A549 (cell line): ENCODE measurements at regions not wholly inside any gene's neighbourhood (a gene's known extent, or its start where the extent isn't known, plus 50 kb on each side); places are given as distances from the start of the nearest gene placed in this dataset.

Source experiments
- ATAC-seq, 2 experiments: fragments of 200-7000 bp in 1 of 2; fragments of >200 bp in 1 of 2; cut with Nextera tagmentation in 1 of 2; cut with Tn5 transposase in 1 of 2; 3 replicates each; pipeline versions ENCODE4 v1.8.0 to v1.9.1; 2018 to 2020; ENCODE audit warnings: mild to moderate bottlenecking in 1 of 2, moderate library complexity in 1 of 2
- CTCF ChIA-PET: fragments of 300-600 bp; sonication (Branson Sonifier 250); formaldehyde crosslinking; extraction: SDS; loops from one replicate; lab custom pipeline; 2021; ENCODE audit warnings: antibody characterized with exemption, inconsistent platforms; lab: Yijun Ruan, JAX
- POLR2A ChIA-PET: fragments of 350-600 bp; formaldehyde crosslinking; extraction: SDS; loops from one replicate; lab custom pipeline; 2021; ENCODE audit warnings: antibody characterized with exemption, inconsistent platforms; lab: Yijun Ruan, JAX
- DNase-seq, 2 experiments: peaks; one replicate each; pipeline versions ENCODE4 v3.0.0 to v3.0.0-alpha.2; 2011 to 2016; ENCODE audit warnings: low read depth in 1 of 2, low spot score in 1 of 2
- FAIRE-seq: peaks from 2 replicates; lab custom pipeline; 2011; peaks lifted over from hg19 to GRCh38; lab: Jason Lieb, UNC
- H3K27ac ChIP-seq, 2 experiments: fragments of >200 bp; sonication (Bioruptor Twin); formaldehyde crosslinking; 3 replicates each; pipeline ENCODE4 v1.5.1; 2016 to 2017
- H3K4me1 ChIP-seq: fragments of >200 bp; sonication (Bioruptor Twin); formaldehyde crosslinking; 3 replicates; pipeline ENCODE4 v1.6.1; 2016
- H3K4me2 ChIP-seq: fragments of >200 bp; sonication (Bioruptor Twin); formaldehyde crosslinking; 3 replicates; pipeline ENCODE4 v1.6.1; 2016
- H3K4me3 ChIP-seq: fragments of >200 bp; sonication (Bioruptor Twin); formaldehyde crosslinking; 3 replicates; pipeline ENCODE4 v1.5.1; 2016
- H3K9me3 ChIP-seq: fragments of >200 bp; sonication (Bioruptor Twin); formaldehyde crosslinking; 3 replicates; pipeline ENCODE4 v1.6.1; 2016
- CBX8 ChIP-seq: fragments of 200-600 bp; sonication (generic); IDR thresholded peaks from 2 replicates; pipeline ENCODE4 v1.6.1; 2016
- CTCF ChIP-seq: fragments of >200 bp; sonication (Bioruptor Twin); formaldehyde crosslinking; IDR thresholded peaks from 3 replicates; pipeline ENCODE4 v1.5.1; 2016
- EHF ChIP-seq: fragments of 250-450 bp; sonication (Bioruptor Pico); IDR thresholded peaks from 2 replicates; pipeline ENCODE4 v1.5.0; 2020; ENCODE audit warnings: mild to moderate bottlenecking
- EHMT2 ChIP-seq: fragments of 200-600 bp; sonication (generic); IDR thresholded peaks from 2 replicates; pipeline ENCODE4 v1.6.1; 2016; ENCODE audit warnings: antibody characterized with exemption, low read depth, mild to moderate bottlenecking, moderate library complexity
- ELK1 ChIP-seq: fragments of 150-350 bp; IDR thresholded peaks from 2 replicates; pipeline ENCODE4 v1.6.1; 2014; ENCODE audit warnings: low read depth, mild to moderate bottlenecking, low read length
- FOSB ChIP-seq: fragments of 250-450 bp; sonication (Bioruptor Pico); IDR thresholded peaks from 2 replicates; pipeline ENCODE4 v1.5.0; 2020; ENCODE audit warnings: mild to moderate bottlenecking, moderate library complexity
- GATA3 ChIP-seq: IDR thresholded peaks from 2 replicates; pipeline ENCODE4 v1.6.1; 2012; ENCODE audit warnings: borderline replicate concordance
- JUNB ChIP-seq: fragments of >200 bp; sonication (Bioruptor Twin); formaldehyde crosslinking; IDR thresholded peaks from 2 replicates; pipeline ENCODE4 v1.6.1; 2016
- KDM1A ChIP-seq: fragments of 200-600 bp; sonication (generic); IDR thresholded peaks from 2 replicates; pipeline ENCODE4 v1.6.1; 2016; ENCODE audit warnings: low read depth, mild to moderate bottlenecking
- KDM5A ChIP-seq: fragments of 200-600 bp; sonication (generic); IDR thresholded peaks from 2 replicates; pipeline ENCODE4 v1.6.1; 2016; ENCODE audit warnings: antibody characterized with exemption, mild to moderate bottlenecking
- MAX ChIP-seq: IDR thresholded peaks from 2 replicates; pipeline ENCODE4 v1.6.1; 2012
- PHF8 ChIP-seq: fragments of 200-600 bp; sonication (generic); IDR thresholded peaks from 2 replicates; pipeline ENCODE4 v1.6.1; 2016; ENCODE audit warnings: low read depth, mild to moderate bottlenecking, antibody characterized with exemption, moderate library complexity, borderline replicate concordance
- RCOR1 ChIP-seq: fragments of 150-350 bp; IDR thresholded peaks from 2 replicates; pipeline ENCODE4 v1.6.1; 2014; ENCODE audit warnings: antibody characterized with exemption, low read length, low read depth
- REST ChIP-seq: fragments of 200-600 bp; sonication (generic); IDR thresholded peaks from 2 replicates; pipeline ENCODE4 v1.6.1; 2016; ENCODE audit warnings: antibody characterized with exemption, mild to moderate bottlenecking, moderate library complexity
- SREBF2 ChIP-seq: fragments of 450-650 bp; IDR thresholded peaks from 2 replicates; pipeline ENCODE4 v1.6.1; 2014; ENCODE audit warnings: mild to moderate bottlenecking, moderate library complexity
- ZSCAN20 ChIP-seq: fragments of 250-450 bp; sonication (Bioruptor Pico); IDR thresholded peaks from 2 replicates; pipeline ENCODE4 v1.8.0; 2022; ENCODE audit warnings: mild to moderate bottlenecking, moderate library complexity
- WGBS: methylation state at CpG from one replicate; pipeline ENCODE4 v1.1.6; 2017; ENCODE audit errors: missing lambda C conversion rate; 5-methylcytosine and 5-hydroxymethylcytosine counted together

GRCh38 chrX:113956936-113957335, 627.0 kb upstream of the HTR2C start (continued):
- no peak for TF ChIP-seq REST

GRCh38 chrX:113954297-113954696, 629.6 kb upstream of the HTR2C start:
- Histone ChIP-seq H3K27ac (no peak overlapping the region), H3K4me2 (no peak overlapping the region), H3K9me3 (no peaks in the 10 kb centered on the region), H3K4me3 (no peak overlapping the region), H3K4me1 (no peaks in the 10 kb centered on the region)
- TF ChIP-seq FOSB (CRISPR knock-in tag), result no peak
- TF ChIP-seq CTCF, result no peak
- no peak for TF ChIP-seq RCOR1
- TF ChIP-seq KDM1A, result no peak
- TF ChIP-seq ZSCAN20 (CRISPR knock-in tag), result no peak
- no peak for TF ChIP-seq GATA3
- TF ChIP-seq SREBF2, result no peak
- no peak for TF ChIP-seq EHMT2
- no peak for TF ChIP-seq PHF8
- WGBS, result 15% methylated on average over 3 of the region's 3 CpGs
- FAIRE-seq (no peak), DNase-seq (no peak), ATAC-seq (no peak)
- ChIA-PET POLR2A (no interaction called here), CTCF (no interaction called here)

GRCh38 chrX:113950081-113950678, 633.7 kb upstream of the HTR2C start:
- WGBS, result 0% methylated on average over 5 of the region's 5 CpGs
- DNase-seq, result no peak
- Histone ChIP-seq H3K9me3 (no peaks in the 10 kb centered on the region), H3K4me2 (no peak overlapping the region), H3K4me3 (no peak overlapping the region), H3K4me1 (no peaks in the 10 kb centered on the region), H3K27ac (no peak overlapping the region)
- CTCF ChIA-PET, result no interaction called here
- no peak for ATAC-seq
- FAIRE-seq, result no peak
- no peak for TF ChIP-seq MAX
- TF ChIP-seq CBX8, result no peak
- TF ChIP-seq KDM5A, result no peak
- TF ChIP-seq JUNB, result no peak
- TF ChIP-seq EHF (CRISPR knock-in tag), result no peak
- no peak for TF ChIP-seq ELK1
- POLR2A ChIA-PET, result no interaction called here
